G401 (cell line): ENCODE measurements at regions not wholly inside any gene's neighbourhood (a gene's known extent, or its start where the extent isn't known, plus 50 kb on each side); places are given as distances from the start of the nearest gene placed in this dataset.

ENCODE experiments used
- DNase-seq: peaks from one replicate; pipeline ENCODE4 v3.0.0-alpha.2; 2015; ENCODE audit warnings: low spot score
- in situ Hi-C: cut with HindIII; loops from 2 replicates; pipeline ENCODE4 v1.10.0; 2016; ENCODE audit warnings: low sequenced_read_pairs, mixed read lengths

- no peak for DNase-seq
- in situ Hi-C loops, result no loop called here
These were observed 1066.2 kb downstream of the TTLL7 start for GRCh38 chr1:82932727-82933126.

- in situ Hi-C loops, result no loop called here
- DNase-seq, result no peak
These were observed 1066.7 kb downstream of the TTLL7 start for GRCh38 chr1:82932207-82932606.

GRCh38 chr1:82931006-82931405 is 1067.9 kb downstream of the TTLL7 start:
- DNase-seq, result no peak
- in situ Hi-C loops, result no loop called here

- no peak for DNase-seq
- in situ Hi-C loops, result no loop called here
These were observed 1071.2 kb downstream of the TTLL7 start for GRCh38 chr1:82927753-82928152.

DNA sequence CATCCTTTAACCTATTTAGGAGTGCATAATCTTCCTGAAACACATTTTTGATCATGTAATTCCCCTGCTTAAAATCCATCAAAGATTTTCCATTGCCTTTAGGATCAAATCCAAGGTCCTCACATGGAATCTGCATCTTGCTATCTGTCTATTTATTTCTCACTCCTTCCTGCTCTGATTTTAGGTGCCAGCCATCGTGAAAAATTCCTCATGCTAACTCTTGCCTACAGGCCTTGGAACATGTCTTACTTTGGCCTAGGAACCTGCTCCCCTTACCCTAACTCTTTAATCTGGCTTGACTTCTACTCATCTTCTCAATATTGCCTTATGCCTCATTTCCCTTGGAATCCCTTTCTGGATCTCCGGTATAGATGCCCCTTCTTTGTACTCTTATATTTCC is 1074.3 kb downstream of the TTLL7 start:
- no peak for DNase-seq
- in situ Hi-C loops, result no loop called here

GRCh38 chr1:82923931-82924330 is 1075.0 kb downstream of the TTLL7 start:
- no peak for DNase-seq
- in situ Hi-C loops, result no loop called here

DNA sequence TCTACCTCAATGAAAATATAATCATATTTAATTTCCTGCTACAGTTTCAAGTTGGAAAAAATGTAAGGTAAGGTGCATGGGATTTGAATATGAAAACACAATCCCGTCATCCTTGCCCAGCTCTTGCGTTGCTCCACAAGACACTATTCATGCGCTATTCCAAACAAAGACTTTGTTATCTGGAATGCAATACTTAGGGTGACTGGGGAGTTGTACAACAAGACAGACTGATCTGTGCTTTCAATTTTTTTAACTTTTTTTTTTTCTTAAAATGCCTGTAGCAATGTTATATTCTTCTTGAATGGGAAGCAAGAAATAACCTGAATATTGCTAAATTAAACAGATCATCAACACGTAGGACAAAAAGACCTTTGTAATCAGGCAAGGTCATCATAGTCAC is 1077.2 kb downstream of the TTLL7 start:
- in situ Hi-C loops, result no loop called here
- no peak for DNase-seq

GRCh38 chr1:82920418-82921248 is 1078.3 kb downstream of the TTLL7 start:
- no peak for DNase-seq
- in situ Hi-C loops, result no loop called here

- in situ Hi-C loops, result no loop called here
- DNase-seq, result peak; percentile 40
These were observed 1079.1 kb downstream of the TTLL7 start for GRCh38 chr1:82919837-82920236.

GRCh38 chr1:82907313-82907712 is 1091.6 kb downstream of the TTLL7 start:
- no peak for DNase-seq
- in situ Hi-C loops, result no loop called here

DNA sequence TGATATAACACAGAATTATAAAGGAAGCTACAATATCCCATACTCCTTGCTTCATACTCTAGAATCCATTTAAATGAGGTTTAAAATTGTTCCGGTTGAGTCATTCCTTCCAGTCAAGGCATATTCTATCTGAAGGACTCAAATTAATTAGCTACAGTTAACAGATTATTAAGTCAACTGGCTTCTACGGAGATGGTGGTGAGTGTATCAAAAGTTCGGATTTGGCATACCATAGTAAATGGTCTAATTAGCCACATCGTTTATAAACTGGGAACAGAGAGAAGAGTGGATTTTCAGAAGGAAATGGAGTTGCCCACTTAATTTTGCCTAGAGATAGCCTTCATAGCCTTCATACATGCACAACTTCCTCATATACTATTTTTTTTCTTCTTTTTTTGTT is 1095.3 kb downstream of the TTLL7 start:
- in situ Hi-C loops, result no loop called here
- no peak for DNase-seq

- DNase-seq, result no peak
- in situ Hi-C loops, result no loop called here
These were observed 1097.4 kb downstream of the TTLL7 start for GRCh38 chr1:82901561-82901960.

- in situ Hi-C loops, result no loop called here
- DNase-seq, result no peak
These were observed 1097.8 kb downstream of the TTLL7 start for GRCh38 chr1:82901118-82901517.

- in situ Hi-C loops, result no loop called here
- DNase-seq, result no peak
These were observed 1098.3 kb downstream of the ADGRL2 start for GRCh38 chr1:82899017-82899416.

- in situ Hi-C loops, result no loop called here
These were observed 1096.8 kb downstream of the ADGRL2 start for GRCh38 chr1:82897549-82897948.

GRCh38 chr1:82896036-82896435 is 1095.3 kb downstream of the ADGRL2 start:
- in situ Hi-C loops, result no loop called here
- DNase-seq, result no peak

More at GRCh38 chr1:82897549-82897948, 1096.8 kb downstream of the ADGRL2 start:
- DNase-seq, result no peak

DNA sequence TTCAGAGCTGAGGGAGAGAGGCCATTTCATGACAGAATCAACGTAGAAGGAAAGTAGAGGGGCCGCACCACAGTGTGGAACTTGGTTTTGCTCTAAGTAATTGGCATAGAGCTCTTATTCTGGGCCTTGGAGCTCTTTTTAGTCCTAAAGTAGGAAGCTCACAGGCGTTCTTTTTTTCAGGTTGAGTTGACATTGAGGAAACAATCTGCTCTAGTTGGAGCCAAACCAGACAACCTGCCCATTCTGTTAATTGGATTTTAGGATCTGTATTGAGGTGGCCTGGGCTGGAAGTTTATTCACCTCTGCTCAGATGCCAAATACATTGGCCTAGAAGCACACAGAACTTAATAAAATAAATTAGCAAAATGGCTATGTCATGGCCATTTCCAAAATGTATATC is 1093.9 kb downstream of the ADGRL2 start:
- DNase-seq, result peak; percentile 92
- in situ Hi-C loops, result no loop called here

GRCh38 chr1:82893712-82894470 is 1093.2 kb downstream of the ADGRL2 start:
- DNase-seq, result peak; percentile 21
- in situ Hi-C loops, result no loop called here

DNA sequence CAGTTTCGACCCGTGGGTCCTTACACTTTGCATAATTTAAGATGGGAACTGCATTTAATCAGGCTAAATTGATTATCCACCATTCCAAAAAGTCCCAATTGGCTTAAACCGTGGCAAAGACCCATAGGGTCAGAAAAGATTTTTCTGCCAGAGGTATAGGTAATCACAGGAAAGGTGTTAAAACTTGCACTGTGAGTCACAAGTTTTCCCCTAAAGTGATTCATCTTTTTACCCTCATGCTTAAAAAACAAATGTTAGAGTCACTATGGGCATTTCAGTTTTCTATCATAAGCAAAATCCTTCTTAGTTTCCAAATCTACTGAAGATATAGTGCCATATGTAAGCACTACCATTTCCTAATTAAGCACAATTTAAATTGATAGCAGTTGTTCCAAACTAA is 1079.8 kb downstream of the ADGRL2 start:
- in situ Hi-C loops, result no loop called here
- no peak for DNase-seq

GRCh38 chr1:82879701-82880305 is 1079.1 kb downstream of the ADGRL2 start:
- in situ Hi-C loops, result no loop called here
- peak; percentile 40 for DNase-seq
